ENCODE measurements at regions not wholly inside any gene's neighbourhood (a gene's known extent, or its start where the extent isn't known, plus 50 kb on each side); places are given as distances from the start of the nearest gene placed in this dataset.

DNA sequence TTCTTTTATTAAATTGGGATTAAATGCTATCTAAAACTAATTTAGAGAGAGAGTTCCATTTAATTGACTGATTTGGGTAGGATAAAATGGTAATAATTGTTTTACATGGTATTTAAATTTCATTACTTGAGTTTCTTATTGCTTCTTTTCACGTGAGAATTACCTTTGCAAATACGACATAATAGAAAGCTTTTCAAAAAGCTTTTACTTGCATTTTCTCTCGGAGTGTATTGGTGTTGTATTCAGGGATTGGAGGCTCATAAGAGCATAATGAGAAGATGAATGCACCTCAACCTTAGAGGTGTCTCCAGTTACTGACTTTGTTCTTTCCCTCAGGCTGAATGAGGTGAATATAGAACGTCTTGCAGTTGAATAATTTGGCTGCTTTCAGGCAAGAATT is 67.4 kb upstream of the CPHXL start:
- Histone ChIP-seq H3K9me3 (no peaks in the 10 kb centered on the region), H3K36me3 (no peaks in the 10 kb centered on the region), H3K9ac (ENCODE audit: low read depth in 2 of 2, low read length in 2 of 2) (no peak overlapping the region), H3K4me1 (no peaks in the 10 kb centered on the region), H3K27me3 (no peaks in the 10 kb centered on the region), H3K4me3 (no peak overlapping the region), H3K27ac (no peak overlapping the region)
- TF ChIP-seq, protein P1, sequence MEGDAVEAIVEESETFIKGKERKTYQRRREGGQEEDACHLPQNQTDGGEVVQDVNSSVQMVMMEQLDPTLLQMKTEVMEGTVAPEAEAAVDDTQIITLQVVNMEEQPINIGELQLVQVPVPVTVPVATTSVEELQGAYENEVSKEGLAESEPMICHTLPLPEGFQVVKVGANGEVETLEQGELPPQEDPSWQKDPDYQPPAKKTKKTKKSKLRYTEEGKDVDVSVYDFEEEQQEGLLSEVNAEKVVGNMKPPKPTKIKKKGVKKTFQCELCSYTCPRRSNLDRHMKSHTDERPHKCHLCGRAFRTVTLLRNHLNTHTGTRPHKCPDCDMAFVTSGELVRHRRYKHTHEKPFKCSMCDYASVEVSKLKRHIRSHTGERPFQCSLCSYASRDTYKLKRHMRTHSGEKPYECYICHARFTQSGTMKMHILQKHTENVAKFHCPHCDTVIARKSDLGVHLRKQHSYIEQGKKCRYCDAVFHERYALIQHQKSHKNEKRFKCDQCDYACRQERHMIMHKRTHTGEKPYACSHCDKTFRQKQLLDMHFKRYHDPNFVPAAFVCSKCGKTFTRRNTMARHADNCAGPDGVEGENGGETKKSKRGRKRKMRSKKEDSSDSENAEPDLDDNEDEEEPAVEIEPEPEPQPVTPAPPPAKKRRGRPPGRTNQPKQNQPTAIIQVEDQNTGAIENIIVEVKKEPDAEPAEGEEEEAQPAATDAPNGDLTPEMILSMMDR (IDR thresholded peaks at IDR 0.05), result no peak
- intact Hi-C loops (cut with DNase I), result loop anchor here (5.0 kb wide), 1 partner anchor 1379 kb away; no protein-coding TSS in a partner anchor
- DNase-seq, result no peak

DNA sequence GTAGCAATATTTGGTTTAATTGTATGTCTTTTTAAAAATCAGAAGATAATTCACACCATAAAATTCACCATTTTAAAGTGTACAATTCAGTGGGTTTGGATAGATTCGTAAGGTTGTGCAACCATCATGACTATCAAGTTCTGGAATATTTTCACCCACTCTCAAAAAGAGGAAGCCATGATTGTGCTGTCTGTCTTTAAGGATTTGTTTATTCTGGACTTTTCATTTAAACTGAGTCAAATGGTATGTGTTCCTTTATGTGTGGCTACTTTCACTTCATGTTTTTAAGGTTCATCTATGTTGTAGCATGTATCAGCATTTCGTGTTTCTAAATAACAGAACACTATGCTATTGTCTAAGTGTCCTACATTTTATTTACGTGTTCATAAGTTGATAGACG is 68.1 kb upstream of the CPHXL start:
- no peak overlapping the region for H3K4me3 ChIP-seq
- no peak overlapping the region for H3K9ac ChIP-seq (ENCODE audit: low read depth in 2 of 2, low read length in 2 of 2)
- no peak overlapping the region for H3K27ac ChIP-seq
- H3K4me1 ChIP-seq, result no peaks in the 10 kb centered on the region
- no peaks in the 10 kb centered on the region for H3K36me3 ChIP-seq
- intact Hi-C loops (cut with DNase I), result loop anchor here (5.0 kb wide), 1 partner anchor 1378 kb away; no protein-coding TSS in a partner anchor
- TF ChIP-seq, protein P1 (IDR thresholded peaks at IDR 0.05), result no peak
- no peak for DNase-seq
- no peaks in the 10 kb centered on the region for H3K27me3 ChIP-seq
- no peaks in the 10 kb centered on the region for H3K9me3 ChIP-seq

DNA sequence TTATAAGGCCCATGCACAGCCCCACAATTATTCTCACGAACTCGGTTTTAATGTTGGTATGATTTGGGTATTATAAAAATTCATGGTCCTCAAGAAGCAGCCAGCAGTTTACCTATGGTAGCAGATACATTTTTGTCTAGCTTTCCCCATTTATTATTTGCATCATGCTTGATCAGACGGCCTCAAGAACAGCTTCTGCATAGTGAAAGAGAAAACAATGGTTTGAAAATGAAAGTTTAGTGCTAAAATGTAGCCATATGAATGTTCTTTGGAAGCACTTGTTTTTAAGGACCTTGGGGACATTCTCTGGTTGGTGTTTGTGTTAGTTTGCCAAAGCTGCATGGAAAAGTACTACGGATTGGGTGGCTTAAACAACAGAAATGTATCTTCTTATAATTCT is 72.4 kb upstream of the CPHXL start:
- intact Hi-C loops (cut with DNase I), result no loop called here
- Histone ChIP-seq H3K27ac (no peak overlapping the region), H3K4me1 (no peaks in the 10 kb centered on the region), H3K9me3 (no peaks in the 10 kb centered on the region), H3K36me3 (no peaks in the 10 kb centered on the region), H3K9ac (ENCODE audit: low read depth in 2 of 2, low read length in 2 of 2) (no peak overlapping the region), H3K4me3 (no peak overlapping the region), H3K27me3 (no peaks in the 10 kb centered on the region)
- DNase-seq, result no peak
- TF ChIP-seq, protein P1 (IDR thresholded peaks at IDR 0.05), result no peak

DNA sequence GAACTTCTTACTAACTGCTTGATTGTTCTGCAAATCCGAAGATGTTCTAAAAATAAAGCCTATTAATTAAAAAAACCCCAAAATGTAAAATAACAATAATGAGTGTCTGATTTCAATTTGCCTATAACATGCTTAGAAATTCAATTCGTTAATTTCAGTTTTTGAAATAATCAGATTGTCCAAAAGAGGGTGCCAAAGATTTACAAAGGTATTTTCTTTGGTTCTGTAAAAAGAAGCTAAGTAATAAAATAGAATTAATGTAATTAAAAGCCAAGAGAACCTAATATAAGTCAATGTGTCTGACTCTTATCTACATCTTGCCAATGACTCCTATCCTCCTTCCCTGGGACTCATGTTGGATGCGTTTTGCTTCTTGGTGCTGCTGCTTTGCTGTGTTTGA is 75.0 kb upstream of the CPHXL start:
- Histone ChIP-seq H3K36me3 (no peaks in the 10 kb centered on the region), H3K4me1 (no peaks in the 10 kb centered on the region), H3K27me3 (no peaks in the 10 kb centered on the region), H3K9me3 (no peaks in the 10 kb centered on the region), H3K9ac (ENCODE audit: low read depth in 2 of 2, low read length in 2 of 2) (no peak overlapping the region), H3K4me3 (no peak overlapping the region), H3K27ac (no peak overlapping the region)
- TF ChIP-seq, protein P1 (IDR thresholded peaks at IDR 0.05), result no peak
- intact Hi-C loops (cut with DNase I), result no loop called here
- DNase-seq, result no peak

DNA sequence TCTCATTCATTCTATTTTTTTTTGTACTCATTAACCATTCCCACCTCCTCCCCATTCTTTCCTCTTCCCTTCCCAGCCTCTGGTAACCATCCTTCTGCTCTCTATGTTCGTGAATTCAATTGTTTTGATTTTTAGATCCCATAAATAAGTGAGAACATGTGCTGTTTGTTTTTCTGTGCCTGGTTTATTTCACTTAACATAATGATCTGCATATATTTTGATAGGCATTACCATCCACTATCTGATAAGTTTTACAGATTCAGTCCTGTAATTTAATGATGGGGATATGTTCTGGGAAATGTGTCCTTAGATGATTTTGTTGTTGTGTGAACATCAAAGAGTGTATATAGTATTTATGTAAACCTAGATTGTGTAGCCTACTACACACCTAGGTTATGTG is 77.5 kb upstream of the CPHXL start:
- no peak overlapping the region for H3K4me3 ChIP-seq
- TF ChIP-seq, protein P1 (IDR thresholded peaks at IDR 0.05), result no peak
- no peak overlapping the region for H3K27ac ChIP-seq
- intact Hi-C loops (cut with DNase I), result no loop called here
- H3K27me3 ChIP-seq, result no peaks in the 10 kb centered on the region
- H3K4me1 ChIP-seq, result no peaks in the 10 kb centered on the region
- DNase-seq, result no peak
- H3K9me3 ChIP-seq, result no peaks in the 10 kb centered on the region
- no peaks in the 10 kb centered on the region for H3K36me3 ChIP-seq
- H3K9ac ChIP-seq (ENCODE audit: low read depth in 2 of 2, low read length in 2 of 2), result no peak overlapping the region

DNA sequence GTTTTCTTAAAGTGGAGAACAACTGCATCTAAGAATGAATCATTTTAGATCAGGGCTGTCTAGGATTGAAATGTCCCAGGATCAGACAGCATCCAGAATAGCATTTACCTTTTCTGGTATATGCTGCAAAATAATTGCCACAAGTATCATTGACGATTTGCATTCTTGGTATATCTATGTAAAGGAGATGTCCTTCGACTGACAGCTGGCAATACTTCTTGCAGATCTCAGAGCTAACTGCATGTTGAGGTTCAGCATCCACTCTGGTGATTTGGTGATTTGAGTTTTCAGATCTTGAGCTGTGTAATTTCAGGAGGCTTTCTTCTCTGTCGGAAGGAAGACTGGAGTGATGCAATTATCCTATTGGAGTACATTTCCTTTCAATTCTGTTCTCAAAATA is 78.1 kb upstream of the CPHXL start:
- intact Hi-C loops (cut with DNase I), result no loop called here
- no peaks in the 10 kb centered on the region for H3K27me3 ChIP-seq
- H3K27ac ChIP-seq, result no peak overlapping the region

More for the DNA sequence above, 78.1 kb upstream of the CPHXL start:
- Histone ChIP-seq H3K4me3 (no peak overlapping the region), H3K9me3 (no peaks in the 10 kb centered on the region), H3K36me3 (no peaks in the 10 kb centered on the region), H3K9ac (ENCODE audit: low read depth in 2 of 2, low read length in 2 of 2) (no peak overlapping the region), H3K4me1 (no peaks in the 10 kb centered on the region)
- DNase-seq, result no peak
- TF ChIP-seq, protein P1 (IDR thresholded peaks at IDR 0.05), result no peak

Data from colonic mucosa (tissue), 4 donors.